GM12872 (cell line): ENCODE measurements at regions not wholly inside any gene's neighbourhood (a gene's known extent, or its start where the extent isn't known, plus 50 kb on each side); places are given as distances from the start of the nearest gene placed in this dataset.

Source experiments
- TF ChIP-seq, protein P1 (sequence below): IDR thresholded peaks from 3 replicates; pipeline ENCODE4 v1.5.1; 2011; ENCODE audit warnings: low read depth, mild to moderate bottlenecking, low read length, moderate library complexity; ENCODE audit not compliant: insufficient read depth

DNA sequence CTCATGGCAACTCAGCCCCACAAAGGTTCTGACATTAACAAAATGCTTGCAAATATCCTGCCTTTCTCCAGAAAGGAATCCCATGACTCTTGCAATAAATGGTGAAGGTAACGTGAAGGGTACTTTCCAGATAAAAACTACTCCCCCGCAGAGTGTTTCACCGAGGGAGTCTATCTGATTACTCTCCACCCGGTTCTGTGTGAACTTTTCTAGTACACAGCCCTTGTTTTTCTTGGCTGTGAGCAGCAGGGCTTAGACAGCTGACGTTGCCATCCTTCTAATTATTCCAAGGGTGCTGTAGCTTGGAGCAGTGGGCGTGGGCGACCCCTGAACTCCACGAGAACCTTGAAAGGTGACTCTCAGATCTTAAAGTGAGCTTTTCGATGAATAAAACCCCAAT, 276.0 kb upstream of the IRX4 start:
- TF ChIP-seq, protein P1, sequence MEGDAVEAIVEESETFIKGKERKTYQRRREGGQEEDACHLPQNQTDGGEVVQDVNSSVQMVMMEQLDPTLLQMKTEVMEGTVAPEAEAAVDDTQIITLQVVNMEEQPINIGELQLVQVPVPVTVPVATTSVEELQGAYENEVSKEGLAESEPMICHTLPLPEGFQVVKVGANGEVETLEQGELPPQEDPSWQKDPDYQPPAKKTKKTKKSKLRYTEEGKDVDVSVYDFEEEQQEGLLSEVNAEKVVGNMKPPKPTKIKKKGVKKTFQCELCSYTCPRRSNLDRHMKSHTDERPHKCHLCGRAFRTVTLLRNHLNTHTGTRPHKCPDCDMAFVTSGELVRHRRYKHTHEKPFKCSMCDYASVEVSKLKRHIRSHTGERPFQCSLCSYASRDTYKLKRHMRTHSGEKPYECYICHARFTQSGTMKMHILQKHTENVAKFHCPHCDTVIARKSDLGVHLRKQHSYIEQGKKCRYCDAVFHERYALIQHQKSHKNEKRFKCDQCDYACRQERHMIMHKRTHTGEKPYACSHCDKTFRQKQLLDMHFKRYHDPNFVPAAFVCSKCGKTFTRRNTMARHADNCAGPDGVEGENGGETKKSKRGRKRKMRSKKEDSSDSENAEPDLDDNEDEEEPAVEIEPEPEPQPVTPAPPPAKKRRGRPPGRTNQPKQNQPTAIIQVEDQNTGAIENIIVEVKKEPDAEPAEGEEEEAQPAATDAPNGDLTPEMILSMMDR = no peak

DNA sequence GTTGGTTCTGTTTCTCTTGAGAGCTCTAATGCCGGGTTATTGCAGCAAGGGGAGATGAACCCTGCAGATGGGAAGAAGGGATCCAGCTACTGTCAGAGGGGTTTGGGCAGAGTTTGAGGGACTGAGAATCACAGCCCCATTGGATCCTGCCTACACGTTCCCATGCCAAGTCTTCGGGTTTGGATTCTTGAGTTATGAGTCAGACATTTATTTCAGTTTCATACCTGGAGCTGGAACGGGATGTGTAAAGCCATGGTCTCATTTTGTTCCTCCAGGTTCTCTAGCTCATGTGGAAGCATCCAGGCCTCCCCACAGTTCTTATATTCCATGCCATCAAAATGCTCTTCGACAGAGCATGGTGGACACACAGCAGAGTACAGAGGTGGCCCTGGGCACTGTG, 275.4 kb upstream of the IRX4 start:
- TF ChIP-seq, protein P1 = no peak

- TF ChIP-seq, protein P1 = no peak
Measured at GRCh38 chr5:2157372-2157771, 274.6 kb upstream of the IRX4 start.

GRCh38 chr5:2156358-2157059, 273.8 kb upstream of the IRX4 start:
- TF ChIP-seq, protein P1 = no peak

- TF ChIP-seq, protein P1 = no peak
Measured at GRCh38 chr5:2155556-2155955, 272.8 kb upstream of the IRX4 start.

DNA sequence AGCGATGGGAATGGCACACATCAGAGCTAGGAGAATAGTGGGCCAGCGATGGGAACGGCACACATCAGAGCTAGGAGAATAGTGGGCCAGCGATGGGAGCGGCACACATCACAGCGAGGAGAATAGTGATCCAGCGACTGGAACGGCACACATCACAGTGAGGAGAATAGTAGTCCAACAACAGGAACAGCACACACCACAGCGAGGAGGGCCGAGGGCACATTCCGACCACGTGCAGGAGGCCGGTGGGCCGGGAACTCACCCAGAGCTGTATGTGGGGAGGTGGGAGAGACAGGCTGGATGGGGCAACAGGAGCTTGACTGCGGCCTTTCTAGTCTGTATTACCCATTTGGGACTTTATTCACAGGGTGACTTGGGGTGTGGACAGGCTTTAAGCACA, 271.1 kb upstream of the IRX4 start:
- TF ChIP-seq, protein P1 = no peak

DNA sequence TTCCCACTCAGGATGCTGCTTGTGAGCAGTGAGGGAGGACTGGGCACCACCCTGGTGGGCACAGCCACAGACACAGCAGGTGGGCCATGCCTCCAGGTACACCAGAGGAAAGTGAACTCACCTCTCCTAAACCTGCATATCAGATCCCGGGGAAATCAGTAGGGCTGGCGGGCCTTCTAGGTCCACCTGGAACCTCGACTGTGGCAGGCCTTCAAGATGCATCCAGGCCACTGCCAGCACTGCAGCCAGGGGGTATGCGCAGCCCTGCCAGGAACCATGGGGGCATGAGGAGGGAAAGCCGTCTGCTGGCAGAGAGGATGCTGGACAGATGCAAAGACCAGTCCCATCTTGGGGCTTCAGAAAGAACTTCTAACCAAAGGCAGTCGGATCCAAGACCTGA, 270.6 kb upstream of the IRX4 start:
- TF ChIP-seq, protein P1 = no peak
